ENCODE measurements at regions not wholly inside any gene's neighbourhood (a gene's known extent, or its start where the extent isn't known, plus 50 kb on each side); places are given as distances from the start of the nearest gene placed in this dataset.

DNA sequence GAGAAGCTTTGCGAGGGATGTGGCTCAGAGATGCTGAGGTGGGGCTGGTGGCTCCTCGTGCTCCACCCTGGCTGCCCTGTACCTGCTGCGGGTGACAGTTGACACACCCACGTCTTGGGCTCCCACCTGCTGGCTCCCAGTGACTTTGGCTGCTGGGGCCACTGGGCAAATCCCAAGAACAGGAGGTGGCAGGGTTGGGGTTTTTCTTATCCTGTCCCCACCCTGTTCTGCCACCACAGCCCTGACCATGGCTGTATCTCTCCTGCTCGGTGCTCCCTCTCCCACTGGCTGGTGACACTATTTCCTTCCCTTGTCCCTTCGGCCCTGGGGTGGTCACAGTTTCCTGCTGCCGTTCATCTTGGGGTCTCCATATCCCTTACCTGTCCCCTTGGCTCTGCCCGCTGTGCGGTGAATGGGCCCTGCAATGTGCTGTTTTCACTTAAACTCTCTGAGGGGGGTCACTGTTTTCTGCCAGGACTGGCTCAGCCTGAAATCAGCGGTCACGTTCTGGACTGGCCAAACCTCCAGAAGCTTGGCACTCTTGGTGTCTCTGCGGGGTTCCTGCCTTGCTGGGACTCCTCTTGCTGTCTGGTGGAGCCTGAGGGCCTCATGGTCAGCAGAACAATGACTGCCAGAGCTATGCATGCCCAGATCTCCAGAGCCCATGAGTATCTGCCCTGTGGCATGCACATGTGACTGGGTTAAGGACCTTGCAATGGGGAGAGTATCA is 144.2 kb downstream of the IRF8 start:
- TF ChIP-seq, protein P1, sequence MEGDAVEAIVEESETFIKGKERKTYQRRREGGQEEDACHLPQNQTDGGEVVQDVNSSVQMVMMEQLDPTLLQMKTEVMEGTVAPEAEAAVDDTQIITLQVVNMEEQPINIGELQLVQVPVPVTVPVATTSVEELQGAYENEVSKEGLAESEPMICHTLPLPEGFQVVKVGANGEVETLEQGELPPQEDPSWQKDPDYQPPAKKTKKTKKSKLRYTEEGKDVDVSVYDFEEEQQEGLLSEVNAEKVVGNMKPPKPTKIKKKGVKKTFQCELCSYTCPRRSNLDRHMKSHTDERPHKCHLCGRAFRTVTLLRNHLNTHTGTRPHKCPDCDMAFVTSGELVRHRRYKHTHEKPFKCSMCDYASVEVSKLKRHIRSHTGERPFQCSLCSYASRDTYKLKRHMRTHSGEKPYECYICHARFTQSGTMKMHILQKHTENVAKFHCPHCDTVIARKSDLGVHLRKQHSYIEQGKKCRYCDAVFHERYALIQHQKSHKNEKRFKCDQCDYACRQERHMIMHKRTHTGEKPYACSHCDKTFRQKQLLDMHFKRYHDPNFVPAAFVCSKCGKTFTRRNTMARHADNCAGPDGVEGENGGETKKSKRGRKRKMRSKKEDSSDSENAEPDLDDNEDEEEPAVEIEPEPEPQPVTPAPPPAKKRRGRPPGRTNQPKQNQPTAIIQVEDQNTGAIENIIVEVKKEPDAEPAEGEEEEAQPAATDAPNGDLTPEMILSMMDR (IDR thresholded peaks at IDR 0.05; ENCODE audit: low read depth, low read length), result no peak
- TF ChIP-seq POLR2A (IDR thresholded peaks at IDR 0.05; ENCODE audit: extremely low read depth, insufficient read length) (no peak), MYC (IDR thresholded peaks at IDR 0.05; ENCODE audit: low read depth, low read length) (no peak)
